ENCODE measurements at regions not wholly inside any gene's neighbourhood (a gene's known extent, or its start where the extent isn't known, plus 50 kb on each side); places are given as distances from the start of the nearest gene placed in this dataset.

DNA sequence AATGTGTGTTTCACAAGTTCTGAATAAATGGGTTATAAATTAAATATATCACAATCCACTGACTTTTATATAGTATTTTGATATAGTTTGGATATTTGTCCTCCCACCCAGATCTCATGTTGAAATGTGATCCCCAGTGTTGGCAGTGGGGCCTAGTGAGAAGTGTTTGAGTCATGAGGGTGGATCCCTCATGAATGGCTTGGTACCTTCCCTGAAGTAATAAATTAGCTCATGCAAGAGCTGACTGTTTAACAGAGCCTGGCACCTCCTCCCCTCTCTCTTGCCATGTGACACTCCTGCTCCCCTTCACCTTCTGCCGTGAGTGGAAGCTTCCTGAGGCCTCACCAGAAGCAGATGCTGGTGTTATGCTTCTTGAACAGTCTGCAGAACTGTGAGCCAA, 127.9 kb upstream of the PALM2AKAP2 start:
- TF ChIP-seq TAF1 (IDR thresholded peaks at IDR 0.05; ENCODE audit: borderline replicate concordance, insufficient read depth, low read length): no peak
- TF ChIP-seq, protein P1, sequence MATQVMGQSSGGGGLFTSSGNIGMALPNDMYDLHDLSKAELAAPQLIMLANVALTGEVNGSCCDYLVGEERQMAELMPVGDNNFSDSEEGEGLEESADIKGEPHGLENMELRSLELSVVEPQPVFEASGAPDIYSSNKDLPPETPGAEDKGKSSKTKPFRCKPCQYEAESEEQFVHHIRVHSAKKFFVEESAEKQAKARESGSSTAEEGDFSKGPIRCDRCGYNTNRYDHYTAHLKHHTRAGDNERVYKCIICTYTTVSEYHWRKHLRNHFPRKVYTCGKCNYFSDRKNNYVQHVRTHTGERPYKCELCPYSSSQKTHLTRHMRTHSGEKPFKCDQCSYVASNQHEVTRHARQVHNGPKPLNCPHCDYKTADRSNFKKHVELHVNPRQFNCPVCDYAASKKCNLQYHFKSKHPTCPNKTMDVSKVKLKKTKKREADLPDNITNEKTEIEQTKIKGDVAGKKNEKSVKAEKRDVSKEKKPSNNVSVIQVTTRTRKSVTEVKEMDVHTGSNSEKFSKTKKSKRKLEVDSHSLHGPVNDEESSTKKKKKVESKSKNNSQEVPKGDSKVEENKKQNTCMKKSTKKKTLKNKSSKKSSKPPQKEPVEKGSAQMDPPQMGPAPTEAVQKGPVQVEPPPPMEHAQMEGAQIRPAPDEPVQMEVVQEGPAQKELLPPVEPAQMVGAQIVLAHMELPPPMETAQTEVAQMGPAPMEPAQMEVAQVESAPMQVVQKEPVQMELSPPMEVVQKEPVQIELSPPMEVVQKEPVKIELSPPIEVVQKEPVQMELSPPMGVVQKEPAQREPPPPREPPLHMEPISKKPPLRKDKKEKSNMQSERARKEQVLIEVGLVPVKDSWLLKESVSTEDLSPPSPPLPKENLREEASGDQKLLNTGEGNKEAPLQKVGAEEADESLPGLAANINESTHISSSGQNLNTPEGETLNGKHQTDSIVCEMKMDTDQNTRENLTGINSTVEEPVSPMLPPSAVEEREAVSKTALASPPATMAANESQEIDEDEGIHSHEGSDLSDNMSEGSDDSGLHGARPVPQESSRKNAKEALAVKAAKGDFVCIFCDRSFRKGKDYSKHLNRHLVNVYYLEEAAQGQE (IDR thresholded peaks at IDR 0.05; ENCODE audit: insufficient read depth in 1 of 2, low read depth in 2 of 2, low read length in 2 of 2): no peak

All from PFSK-1 (cell line).